B cell (primary cell): ENCODE measurements at regions not wholly inside any gene's neighbourhood (a gene's known extent, or its start where the extent isn't known, plus 50 kb on each side); places are given as distances from the start of the nearest gene placed in this dataset.

ENCODE experiments used
- CTCF ChIP-seq: fragments of 200-600 bp; IDR thresholded peaks from one replicate; pipeline ENCODE4 v1.8.0; 2022; ENCODE audit warnings: antibody characterized with exemption, mild to moderate bottlenecking
- EZH2 ChIP-seq: IDR thresholded peaks from 2 replicates; pipeline ENCODE4 v1.6.1; 2012; ENCODE audit warnings: borderline replicate concordance, low read depth, mild to moderate bottlenecking, moderate library complexity, low read length; ENCODE audit not compliant: insufficient read depth, poor library complexity, severe bottlenecking

- TF ChIP-seq CTCF (no peak), EZH2 (no peak)
Measured at GRCh38 chr2:151178207-151178606, 83.5 kb downstream of the RBM43 start.
